Effector memory CD8-positive, alpha-beta T cell (primary cell): ENCODE measurements at regions not wholly inside any gene's neighbourhood (a gene's known extent, or its start where the extent isn't known, plus 50 kb on each side); places are given as distances from the start of the nearest gene placed in this dataset.

ENCODE experiments used
- ATAC-seq: fragments of 150-1000 bp; cut with Tn5 transposase; replicated peaks from 2 replicates; pipeline ENCODE4 v1.10.0; 2021; ENCODE audit warnings: mild to moderate bottlenecking, moderate library complexity
- DNase-seq, 3 experiments: peaks; one replicate each; pipeline ENCODE4 v3.0.0; 2021
- H3K27ac Mint-ChIP-seq, 2 donors: one replicate each; pipeline ENCODE4 v1.8.0; 2022; ENCODE audit warnings: mild to moderate bottlenecking in 2 of 2, mixed read lengths in 2 of 2, moderate library complexity in 2 of 2
- H3K27me3 Mint-ChIP-seq, 2 donors: one replicate each; pipeline ENCODE4 v1.8.0; 2022; ENCODE audit warnings: mixed read lengths in 2 of 2
- H3K36me3 Mint-ChIP-seq: one replicate; pipeline ENCODE4 v1.8.0; 2022; ENCODE audit warnings: mild to moderate bottlenecking, moderate library complexity, mixed read lengths; ENCODE audit not compliant: insufficient read depth
- H3K4me1 Mint-ChIP-seq, 2 donors: one replicate each; pipeline ENCODE4 v1.8.0; 2022; ENCODE audit warnings: low read depth in 2 of 2, mixed read lengths in 2 of 2
- H3K4me3 Mint-ChIP-seq, 2 donors: one replicate each; pipeline ENCODE4 v1.8.0; 2022; ENCODE audit warnings: mild to moderate bottlenecking in 2 of 2, mixed read lengths in 2 of 2, moderate library complexity in 2 of 2
- H3K9me3 Mint-ChIP-seq, 2 donors: one replicate each; pipeline ENCODE4 v1.8.0; 2022; ENCODE audit warnings: mixed read lengths in 2 of 2

DNA sequence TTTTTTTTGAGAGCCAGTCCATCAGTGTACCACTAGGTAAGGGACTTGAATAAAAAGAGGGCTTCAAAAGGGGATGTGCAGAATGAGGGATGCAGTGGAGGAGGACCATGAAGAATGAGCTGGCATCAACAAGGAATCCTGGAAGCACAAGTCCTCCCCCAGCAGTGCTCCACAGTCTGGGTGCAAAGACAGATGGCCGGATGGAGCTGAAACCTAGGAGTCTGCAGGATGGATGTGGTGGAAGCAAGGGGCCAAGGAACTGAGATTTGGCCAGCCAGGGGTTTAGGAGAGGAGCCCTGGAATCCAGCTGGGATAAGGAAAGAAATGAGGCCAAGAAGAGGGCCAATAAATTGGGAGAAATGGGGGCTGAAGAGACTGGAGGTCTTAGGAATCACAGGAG is 51.8 kb upstream of the RAB6C start:
- H3K27ac Mint-ChIP-seq, result no peak overlapping the region
- peaks cover 33 to 70% of the 10 kb centered on the region in 2 donors for H3K27me3 Mint-ChIP-seq
- ATAC-seq (no peak), DNase-seq (no peak)
- no peak overlapping the region for H3K4me3 Mint-ChIP-seq
- no peaks in the 10 kb centered on the region for H3K36me3 Mint-ChIP-seq
- no peaks in the 10 kb centered on the region for H3K9me3 Mint-ChIP-seq
- H3K4me1 Mint-ChIP-seq, result peaks cover 0 to 5% of the 10 kb centered on the region in 2 donors

DNA sequence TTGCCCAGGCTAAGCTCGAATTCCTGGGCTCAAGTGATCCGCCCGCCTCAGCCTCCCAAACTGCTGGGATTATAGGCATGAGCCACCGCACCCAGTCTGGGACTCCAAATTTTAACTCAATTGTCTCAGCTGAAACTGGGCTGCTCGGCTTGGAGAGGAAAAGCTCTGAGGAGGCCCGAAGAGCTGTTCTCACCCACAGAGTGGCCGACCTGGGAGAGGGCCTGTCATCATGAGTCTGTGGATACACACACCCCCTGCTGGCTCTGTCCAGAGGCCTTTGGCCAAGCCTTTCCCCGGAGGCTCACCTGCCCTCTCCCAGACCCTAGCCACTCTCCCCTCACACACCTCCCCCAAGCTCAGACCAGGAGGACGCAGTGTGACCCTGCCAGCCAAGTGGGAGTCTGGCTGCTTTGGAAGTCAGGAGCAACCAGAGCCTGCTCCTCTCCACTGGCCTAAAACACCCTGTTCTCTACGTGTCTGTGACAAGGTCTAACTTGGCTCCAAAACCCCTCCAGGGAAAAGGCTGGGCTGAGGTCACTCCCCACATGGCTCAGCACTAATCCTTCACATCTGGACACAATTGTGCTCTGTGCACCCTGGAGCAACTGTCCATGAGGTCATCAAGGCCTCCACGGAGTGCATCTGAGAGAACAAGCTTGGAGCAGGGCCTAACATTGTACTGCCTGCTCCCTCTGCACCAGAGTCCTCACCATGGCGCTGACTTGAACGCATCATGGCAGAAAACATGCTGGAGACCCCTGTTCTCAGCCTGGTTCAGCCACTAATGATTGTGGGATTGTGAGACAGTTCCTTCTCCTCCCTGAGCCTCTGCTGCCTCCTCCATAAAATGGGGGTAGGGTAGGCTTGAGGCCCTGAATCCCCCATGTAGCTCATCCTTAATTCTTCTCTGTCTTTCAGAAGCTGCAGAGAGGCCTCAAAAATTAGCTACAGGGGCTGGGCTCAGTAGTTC is 49.9 kb upstream of the RAB6C start:
- ATAC-seq (no peak), DNase-seq (no peak)
- Mint-ChIP-seq H3K9me3 (no peaks in the 10 kb centered on the region), H3K4me3 (no peak overlapping the region), H3K4me1 (no peaks in the 10 kb centered on the region), H3K27me3 (peaks cover 37 to 72% of the 10 kb centered on the region in 2 donors), H3K36me3 (peaks cover 4% of the 10 kb centered on the region), H3K27ac (no peak overlapping the region)
